Esophagus squamous epithelium (tissue), 5 donors: ENCODE measurements at regions not wholly inside any gene's neighbourhood (a gene's known extent, or its start where the extent isn't known, plus 50 kb on each side); places are given as distances from the start of the nearest gene placed in this dataset.
A peak's percentile ranks its signal among the peaks of the same experiment; 100 is the strongest.

Experiments
- DNase-seq: peaks from one replicate; lab custom pipeline; 2025; lab: John Stamatoyannopoulos, UW
- H3K27ac ChIP-seq, 4 donors: fragments of 200-600 bp; sonication (generic); one replicate each; pipeline ENCODE4 v1.5.1; 2016 to 2019; ENCODE audit warnings: mild to moderate bottlenecking in 1 of 4
- H3K27me3 ChIP-seq, 4 donors: fragments of 200-600 bp; sonication (generic); 1 replicate in 3 of 4; 2 replicates in 1 of 4; pipeline versions ENCODE4 v1.5.1 to v1.6.0; 2017 to 2021; ENCODE audit warnings: antibody characterized with exemption in 1 of 4
- H3K36me3 ChIP-seq, 3 donors: fragments of 200-600 bp; sonication (generic); one replicate each; pipeline ENCODE4 v1.5.1; 2016 to 2019
- H3K4me1 ChIP-seq, 3 donors: fragments of 200-600 bp; sonication (generic); one replicate each; pipeline ENCODE4 v1.5.1; 2017 to 2019
- H3K4me3 ChIP-seq, 4 donors: fragments of 200-600 bp; sonication (generic); 1 replicate in 3 of 4; 2 replicates in 1 of 4; pipeline ENCODE4 v1.5.1; 2016 to 2019; ENCODE audit warnings: mild to moderate bottlenecking in 2 of 4, moderate library complexity in 1 of 4
- H3K9me3 ChIP-seq, 3 donors: fragments of 200-600 bp; sonication (generic); one replicate each; pipeline ENCODE4 v1.5.1; 2016 to 2019
- POLR2A ChIP-seq, 4 donors: fragments of 450-650 bp; IDR thresholded peaks; one replicate each; pipeline ENCODE4 v1.6.1; 2017; ENCODE audit warnings: antibody characterized with exemption in 4 of 4, mild to moderate bottlenecking in 4 of 4, moderate library complexity in 3 of 4
- WGBS, 2 donors: methylation state at CpG; one replicate each; pipeline ENCODE4 v1.1.5; 2018; 5-methylcytosine and 5-hydroxymethylcytosine counted together
- intact Hi-C: fragments of 100-400 bp; cut with DNase I; formaldehyde crosslinking; loops from one replicate; pipeline ENCODE4 v1.15.0; 2022
- TF ChIP-seq, protein P1 (sequence below), 6 experiments: fragments of 450-650 bp in 4 of 6; fragments of 200-600 bp in 2 of 6; sonication (generic) in 2 of 6; IDR thresholded peaks; one replicate each; pipeline ENCODE4 v1.5.1; 2016 to 2019; ENCODE audit warnings: antibody characterized with exemption in 6 of 6, mild to moderate bottlenecking in 4 of 6, moderate library complexity in 4 of 6
- donor health status: DM: yes; HTN: yes; CAD: no.

DNA sequence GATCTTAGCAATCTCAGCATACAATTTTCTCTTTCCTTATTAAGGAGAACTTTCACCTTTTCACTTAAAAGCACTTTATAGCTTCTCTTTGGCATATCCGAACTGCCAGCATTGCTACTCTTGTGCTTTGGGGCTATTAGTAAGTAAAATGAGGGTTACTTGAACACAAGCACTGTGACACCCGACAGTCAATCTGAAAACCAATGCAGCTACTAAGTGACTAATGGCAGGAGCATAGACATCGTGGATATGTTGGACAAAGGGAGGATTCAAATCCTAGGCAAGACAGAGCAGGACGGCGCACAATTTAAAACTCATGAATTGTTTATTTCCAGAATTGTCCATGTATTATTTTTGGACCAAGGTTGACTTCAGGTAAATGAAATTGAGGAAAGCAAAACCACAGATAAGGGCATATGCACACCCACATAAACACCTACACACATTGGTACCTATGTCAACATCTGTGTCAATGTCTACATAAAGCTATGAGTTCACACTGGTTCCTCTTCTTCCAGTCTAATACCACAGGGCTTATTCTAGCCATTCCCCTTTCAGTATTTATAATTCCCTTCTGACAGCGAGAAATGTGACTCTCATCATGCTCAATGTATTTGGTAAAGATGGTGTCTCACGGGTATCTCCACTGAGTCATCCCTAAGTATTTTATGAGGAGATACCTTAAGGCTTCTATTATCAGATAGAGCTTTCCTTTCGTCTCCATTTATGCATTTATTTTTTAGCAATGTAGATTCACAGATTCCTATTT, 75.3 kb upstream of the RALGPS2 start:
- Histone ChIP-seq H3K9me3 (no peaks in the 10 kb centered on the region), H3K27ac (no peak overlapping the region), H3K4me3 (no peak overlapping the region), H3K27me3 (no peaks in the 10 kb centered on the region), H3K36me3 (no peaks in the 10 kb centered on the region), H3K4me1 (peaks cover 0 to 37% (median 9%) of the 10 kb centered on the region in 3 donors)
- no peak for DNase-seq
- WGBS, 2 donors, result 74 to 75% methylated on average over 8 of the region's 8 CpGs
- intact Hi-C loops, result no loop called here
- TF ChIP-seq POLR2A (IDR thresholded peaks at IDR 0.05), result no peak
- TF ChIP-seq, protein P1, sequence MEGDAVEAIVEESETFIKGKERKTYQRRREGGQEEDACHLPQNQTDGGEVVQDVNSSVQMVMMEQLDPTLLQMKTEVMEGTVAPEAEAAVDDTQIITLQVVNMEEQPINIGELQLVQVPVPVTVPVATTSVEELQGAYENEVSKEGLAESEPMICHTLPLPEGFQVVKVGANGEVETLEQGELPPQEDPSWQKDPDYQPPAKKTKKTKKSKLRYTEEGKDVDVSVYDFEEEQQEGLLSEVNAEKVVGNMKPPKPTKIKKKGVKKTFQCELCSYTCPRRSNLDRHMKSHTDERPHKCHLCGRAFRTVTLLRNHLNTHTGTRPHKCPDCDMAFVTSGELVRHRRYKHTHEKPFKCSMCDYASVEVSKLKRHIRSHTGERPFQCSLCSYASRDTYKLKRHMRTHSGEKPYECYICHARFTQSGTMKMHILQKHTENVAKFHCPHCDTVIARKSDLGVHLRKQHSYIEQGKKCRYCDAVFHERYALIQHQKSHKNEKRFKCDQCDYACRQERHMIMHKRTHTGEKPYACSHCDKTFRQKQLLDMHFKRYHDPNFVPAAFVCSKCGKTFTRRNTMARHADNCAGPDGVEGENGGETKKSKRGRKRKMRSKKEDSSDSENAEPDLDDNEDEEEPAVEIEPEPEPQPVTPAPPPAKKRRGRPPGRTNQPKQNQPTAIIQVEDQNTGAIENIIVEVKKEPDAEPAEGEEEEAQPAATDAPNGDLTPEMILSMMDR (IDR thresholded peaks at IDR 0.05), result no peak

DNA sequence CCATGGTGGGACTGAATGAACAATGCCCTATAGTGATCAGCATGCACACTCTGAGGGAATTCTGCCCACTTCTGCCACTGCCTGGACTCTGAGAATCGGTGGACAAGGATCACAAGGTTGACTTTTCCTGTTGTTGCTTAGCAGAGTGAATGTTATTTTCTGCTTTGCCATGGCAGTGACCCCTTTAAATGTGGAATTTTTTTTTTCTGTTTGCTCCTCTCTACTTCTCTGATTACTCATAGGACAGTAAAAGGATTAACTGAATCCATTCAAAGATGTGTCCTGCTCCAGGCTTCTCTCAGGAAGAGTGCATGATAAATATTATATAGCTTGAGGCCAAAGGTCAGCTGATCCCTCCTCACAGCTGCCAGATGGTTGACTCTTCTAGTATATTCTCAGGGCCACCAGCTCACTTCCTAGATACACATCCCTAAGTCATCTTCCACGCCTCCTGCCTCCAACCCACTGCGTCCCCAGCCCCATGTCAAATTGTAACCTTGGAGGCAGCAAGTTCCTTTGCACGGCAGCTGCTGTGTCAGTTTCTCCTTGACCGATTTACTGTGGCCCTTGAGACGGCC, 74.0 kb upstream of the RALGPS2 start:
- intact Hi-C loops, result no loop called here
- Histone ChIP-seq H3K9me3 (no peaks in the 10 kb centered on the region), H3K27me3 (no peaks in the 10 kb centered on the region), H3K4me1 (peaks cover 0 to 36% (median 7%) of the 10 kb centered on the region in 3 donors), H3K36me3 (no peaks in the 10 kb centered on the region), H3K27ac (no peak overlapping the region), H3K4me3 (no peak overlapping the region)
- 48 to 58% methylated on average over 6 of the region's 6 CpGs for WGBS, 2 donors
- no peak for DNase-seq
- TF ChIP-seq POLR2A (IDR thresholded peaks at IDR 0.05), result no peak
- TF ChIP-seq, protein P1 (IDR thresholded peaks at IDR 0.05), result no peak

DNA sequence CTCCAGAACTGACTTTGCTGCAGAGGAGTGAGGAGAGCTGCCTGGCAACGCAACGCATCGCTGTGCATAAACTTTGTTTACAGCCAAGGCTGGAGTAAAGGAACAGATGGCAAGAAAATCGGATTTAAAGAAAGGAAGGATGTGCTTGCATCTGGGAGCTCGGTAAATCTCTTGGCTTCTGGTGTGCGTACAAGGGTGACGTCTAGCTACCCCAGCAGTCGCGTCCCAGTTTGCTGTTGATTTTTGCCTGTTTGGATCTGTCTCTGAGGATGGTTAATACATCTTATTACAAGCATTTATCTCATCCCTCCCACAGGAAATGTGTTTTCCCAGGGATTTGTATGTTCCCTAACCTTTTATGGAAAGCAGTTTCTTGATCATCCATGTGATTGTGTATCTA, 73.3 kb upstream of the RALGPS2 start:
- Histone ChIP-seq H3K4me3 (peak overlapping the region in 1 of 4 donors; percentile 18), H3K27ac (peak overlapping the region in 1 of 4 donors; percentile 4), H3K9me3 (no peaks in the 10 kb centered on the region), H3K4me1 (peaks cover 0 to 44% (median 7%) of the 10 kb centered on the region in 3 donors), H3K27me3 (no peaks in the 10 kb centered on the region), H3K36me3 (no peaks in the 10 kb centered on the region)
- no peak for DNase-seq
- 50 to 56% methylated on average over 9 of the region's 9 CpGs for WGBS, 2 donors
- TF ChIP-seq, protein P1 (IDR thresholded peaks at IDR 0.05), result no peak
- no peak for TF ChIP-seq POLR2A (IDR thresholded peaks at IDR 0.05)
- intact Hi-C loops, result no loop called here

DNA sequence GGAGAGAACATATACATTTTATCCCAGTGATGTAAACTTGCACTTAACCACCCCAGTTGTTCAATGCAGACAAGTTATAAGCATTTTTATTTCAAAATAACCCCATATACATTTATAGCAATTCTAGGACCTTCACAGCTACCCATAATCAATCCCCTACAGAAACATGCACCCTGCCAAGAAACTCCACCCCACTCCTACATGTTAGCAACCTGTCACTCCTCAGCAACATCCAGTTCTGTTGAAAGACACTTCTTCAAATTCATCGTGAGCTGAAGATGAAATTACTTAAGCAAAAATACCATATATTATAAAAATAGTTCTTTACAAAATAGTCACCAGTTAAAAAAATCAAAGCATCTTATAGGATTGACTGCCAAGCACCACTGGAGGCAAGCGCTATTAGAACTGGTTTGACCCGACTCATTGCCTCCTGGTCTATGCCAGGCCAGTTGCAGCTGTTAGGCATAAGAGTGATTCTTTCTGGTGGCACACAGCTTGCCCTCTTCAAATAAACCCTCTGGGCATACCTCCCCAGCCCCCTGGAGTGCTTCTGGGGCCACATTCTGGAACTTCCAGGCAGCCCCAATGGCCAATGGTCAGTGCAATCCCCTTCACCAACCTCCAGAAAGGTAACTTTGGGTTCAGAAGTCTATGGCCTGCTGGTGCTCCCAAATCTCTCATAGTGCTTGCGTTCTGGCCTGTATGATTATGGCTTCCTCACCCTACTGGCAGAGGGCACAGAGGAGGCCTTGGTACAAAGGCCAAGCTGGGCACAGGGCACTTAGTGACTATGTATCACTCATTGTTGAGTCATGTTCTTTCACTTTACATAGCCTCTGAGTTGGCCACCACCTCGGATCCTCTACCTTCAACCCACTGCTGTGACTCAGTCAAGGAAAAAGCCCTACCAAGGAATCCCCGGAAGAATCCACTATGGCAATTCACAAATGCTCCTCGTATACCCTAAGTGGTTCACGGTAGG, 72.2 kb upstream of the RALGPS2 start:
- DNase-seq, result no peak
- no peaks in the 10 kb centered on the region for H3K27me3 ChIP-seq
- peaks cover 0 to 54% (median 7%) of the 10 kb centered on the region in 3 donors for H3K4me1 ChIP-seq
- no peak overlapping the region for H3K4me3 ChIP-seq
- peak overlapping the region in 2 of 4 donors; percentile 53 to 60 for H3K27ac ChIP-seq
- 61 to 77% methylated on average over 5 to 8 of the region's 8 CpGs for WGBS, 2 donors
- no peaks in the 10 kb centered on the region for H3K9me3 ChIP-seq
- H3K36me3 ChIP-seq, result no peaks in the 10 kb centered on the region
- TF ChIP-seq, protein P1 (IDR thresholded peaks at IDR 0.05), result no peak
- TF ChIP-seq POLR2A (IDR thresholded peaks at IDR 0.05), result no peak
- intact Hi-C loops, result no loop called here
